GM21723 (cell line): ENCODE measurements at regions not wholly inside any gene's neighbourhood (a gene's known extent, or its start where the extent isn't known, plus 50 kb on each side); places are given as distances from the start of the nearest gene placed in this dataset.

Source experiments
- ATAC-seq: cut with Tn5 transposase; IDR thresholded peaks from one replicate; pipeline ENCODE4 v1.9.1; 2021; ENCODE audit warnings: mild to moderate bottlenecking, moderate library complexity; ENCODE audit not compliant: unreplicated experiment

GRCh38 chr7:25789701-25790640, 362.0 kb upstream of the NFE2L3 start:
- no peak for ATAC-seq

DNA sequence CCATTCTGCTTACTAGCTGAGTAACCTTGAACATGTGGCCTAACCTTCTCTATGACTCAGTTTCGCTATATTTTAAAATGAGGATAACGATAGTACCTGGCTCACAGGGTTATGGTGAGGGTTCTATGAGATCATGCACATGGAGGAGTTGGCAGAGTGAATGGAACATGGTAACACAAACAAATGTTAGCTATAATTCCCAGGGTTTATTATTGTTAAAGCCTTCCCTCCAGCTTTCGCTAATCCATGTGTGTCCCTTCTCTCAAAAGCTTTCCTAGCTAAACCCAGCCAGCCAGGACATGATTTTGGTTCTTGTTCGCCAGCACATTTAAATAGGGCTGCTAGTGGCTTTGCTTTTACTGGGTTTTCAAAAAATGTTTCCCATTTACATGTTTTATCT, 361.0 kb upstream of the NFE2L3 start:
- ATAC-seq, result no peak

GRCh38 chr7:25792586-25792985, 359.4 kb upstream of the NFE2L3 start:
- ATAC-seq, result no peak

GRCh38 chr7:25795824-25796235, 356.2 kb upstream of the NFE2L3 start:
- no peak for ATAC-seq

- no peak for ATAC-seq
Observed at GRCh38 chr7:25798344-25798743, 353.7 kb upstream of the NFE2L3 start.

DNA sequence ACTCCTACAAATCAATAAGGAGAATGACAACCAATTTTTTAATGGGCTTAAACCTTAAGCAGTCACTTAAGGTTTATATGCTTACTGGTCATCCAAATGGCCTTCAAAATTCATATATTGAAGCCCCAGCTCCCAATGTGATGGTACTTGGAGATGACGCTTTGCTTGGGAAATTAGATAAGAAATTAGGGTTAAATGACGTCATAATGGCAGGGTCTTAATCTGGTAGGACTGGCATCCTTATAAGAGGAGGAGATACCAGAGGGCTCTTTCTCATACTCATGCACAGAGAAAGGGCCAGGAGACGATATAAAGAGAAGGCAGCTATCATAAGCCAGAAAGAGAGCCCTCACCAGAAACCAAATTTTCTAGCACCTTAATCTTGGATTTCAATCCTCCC, 350.8 kb upstream of the NFE2L3 start:
- ATAC-seq, result no peak

DNA sequence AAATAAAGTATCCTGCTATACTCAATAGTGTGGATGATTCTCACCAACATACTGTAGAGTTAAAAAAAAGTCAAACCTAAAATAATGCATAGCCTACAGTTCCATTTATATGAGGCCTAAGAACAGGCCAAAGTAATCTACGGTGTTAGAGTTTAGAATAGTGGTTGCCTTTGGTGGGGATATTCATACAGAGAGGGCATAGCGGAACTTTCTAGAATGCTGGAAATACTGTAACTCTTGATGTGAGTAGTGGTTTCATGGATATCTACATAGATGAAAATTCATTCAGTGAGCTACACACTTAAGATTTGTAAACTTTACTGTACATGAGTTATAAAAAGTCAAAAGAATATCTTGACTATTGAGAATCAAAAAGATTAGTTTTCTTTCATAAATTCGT, 349.9 kb upstream of the NFE2L3 start:
- no peak for ATAC-seq

GRCh38 chr7:25802473-25802872, 349.5 kb upstream of the NFE2L3 start:
- ATAC-seq, result peak; percentile 51

DNA sequence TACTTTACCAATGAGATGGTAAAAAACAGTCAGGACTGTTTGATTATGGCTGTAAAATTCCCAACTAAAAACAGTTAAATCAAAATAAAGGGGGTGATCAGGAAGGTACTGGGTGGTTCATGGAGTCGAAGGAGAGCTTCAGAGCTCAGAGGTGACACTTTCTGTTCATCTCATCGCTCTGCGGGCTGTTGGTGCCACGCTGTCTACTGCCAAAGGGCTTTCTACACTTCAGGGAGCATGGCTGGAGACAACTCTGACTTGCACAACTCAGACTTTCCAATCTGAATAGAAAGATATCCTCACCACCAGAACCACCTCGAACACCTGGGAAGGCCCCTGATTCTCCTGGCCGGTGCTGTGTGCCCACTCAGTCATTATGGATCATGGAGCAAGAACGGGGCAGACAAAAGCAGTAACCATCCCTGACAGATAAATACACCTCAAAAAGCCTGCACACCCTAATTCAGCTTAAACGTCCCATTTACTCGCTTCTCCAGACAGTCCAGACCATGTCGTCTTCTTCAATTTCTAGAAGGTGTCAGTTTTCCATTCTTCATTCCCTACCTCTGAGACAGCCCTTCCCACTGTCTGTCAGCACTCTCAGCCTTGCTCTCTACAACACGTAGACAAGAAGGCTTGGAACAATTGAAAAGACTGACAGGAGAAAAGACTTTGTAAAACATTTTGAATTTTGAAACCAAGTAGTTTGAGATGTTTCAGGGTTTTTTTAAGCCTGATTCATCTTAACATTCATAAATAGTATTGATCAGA, 348.7 kb upstream of the NFE2L3 start:
- no peak for ATAC-seq

GRCh38 chr7:25804154-25804553, 347.8 kb upstream of the NFE2L3 start:
- ATAC-seq, result no peak

- no peak for ATAC-seq
Observed at GRCh38 chr7:25805027-25805687, 346.8 kb upstream of the NFE2L3 start.

DNA sequence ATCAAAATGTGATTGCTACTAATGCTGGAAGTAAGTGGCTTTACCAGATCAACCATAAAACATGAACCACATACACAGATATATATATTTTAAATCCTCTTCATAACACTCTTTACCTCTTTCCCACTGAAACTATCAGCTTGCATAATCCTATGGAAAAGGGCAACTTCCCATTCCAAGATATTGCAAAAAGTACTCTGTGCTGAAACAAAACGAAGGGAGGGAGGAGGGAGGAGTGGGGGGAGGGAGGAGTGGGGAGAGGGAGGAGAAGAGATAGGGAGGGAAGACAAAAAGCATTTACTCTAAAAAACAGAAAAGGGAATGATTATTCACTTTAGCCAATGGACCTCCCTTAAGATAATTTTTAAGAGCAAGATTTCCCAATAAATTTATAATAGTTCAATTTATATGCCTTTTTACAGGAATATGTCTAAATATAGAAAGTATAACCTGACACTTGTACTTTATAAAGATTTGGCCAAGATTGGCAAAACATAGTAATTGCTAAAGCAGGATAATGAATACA, 344.8 kb upstream of the NFE2L3 start:
- ATAC-seq, result no peak

GRCh38 chr7:25809441-25809840, 342.6 kb upstream of the NFE2L3 start:
- ATAC-seq, result no peak

- no peak for ATAC-seq
Observed at GRCh38 chr7:25812086-25812850, 339.7 kb upstream of the NFE2L3 start.

DNA sequence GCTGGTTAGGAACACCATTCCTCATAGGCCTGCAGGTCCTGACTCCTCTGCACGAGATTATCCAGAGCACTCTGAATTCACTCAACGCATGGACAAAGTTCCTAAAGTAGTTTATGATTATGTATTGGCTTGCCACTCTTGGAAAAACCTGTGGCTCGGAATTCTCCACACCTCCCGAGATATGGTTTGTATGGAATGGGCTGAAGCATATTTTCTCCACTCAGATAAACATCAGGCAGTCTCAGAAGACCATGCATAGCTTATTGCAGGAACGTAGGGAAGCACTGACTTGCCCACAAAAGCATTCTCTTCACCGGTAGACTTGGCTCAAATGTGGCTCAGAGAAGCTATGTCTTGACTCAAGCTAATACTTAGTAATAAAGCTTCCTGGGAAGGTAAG, 338.6 kb upstream of the NFE2L3 start:
- no peak for ATAC-seq

DNA sequence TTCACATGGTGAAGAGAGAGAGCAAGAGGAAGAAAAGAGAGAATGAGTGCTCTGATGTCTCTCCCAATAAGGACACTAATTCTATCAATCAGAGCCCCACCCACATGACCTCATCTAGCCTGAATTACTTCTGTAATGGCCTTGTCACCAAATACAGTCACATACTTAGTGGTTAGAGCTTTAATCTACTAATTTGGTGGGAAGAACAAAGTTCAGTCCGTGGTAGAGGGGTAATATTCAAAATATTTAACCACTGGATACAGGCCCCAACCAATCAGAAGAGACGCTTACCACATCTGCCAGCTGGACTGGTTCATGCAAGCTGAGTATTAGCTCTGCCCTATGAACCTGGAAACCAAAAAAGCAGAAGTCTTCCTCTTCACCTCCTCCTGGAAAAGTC, 336.3 kb upstream of the NFE2L3 start:
- no peak for ATAC-seq

DNA sequence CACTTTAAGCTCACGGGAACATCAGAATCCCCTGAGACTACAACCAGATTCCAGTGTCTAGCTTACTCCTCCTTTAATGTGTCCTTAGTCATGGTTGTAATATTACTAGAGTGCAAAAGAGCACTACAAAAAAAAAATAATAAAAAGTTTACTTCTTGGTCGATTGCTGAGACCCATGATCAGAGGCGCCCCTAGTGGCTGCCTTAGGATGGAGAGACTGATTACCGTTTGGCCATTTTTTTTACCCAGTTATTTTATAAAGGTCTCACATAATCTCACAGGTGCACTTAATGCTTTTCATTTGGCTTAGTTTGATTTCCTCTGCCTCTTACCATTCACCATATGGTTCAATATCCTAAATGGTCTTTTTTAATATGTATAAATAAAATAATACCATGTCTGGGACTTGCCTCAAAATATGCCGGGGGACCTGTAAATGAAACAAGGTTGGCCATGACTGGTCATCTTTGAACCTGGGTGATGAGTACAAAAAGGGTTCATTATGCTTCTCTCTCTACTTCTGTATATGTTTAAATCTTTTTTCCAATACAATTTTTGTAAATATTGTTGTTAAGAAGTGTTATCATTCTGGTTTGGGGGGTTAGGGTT, 331.5 kb upstream of the NFE2L3 start:
- no peak for ATAC-seq

GRCh38 chr7:25821225-25821624, 330.8 kb upstream of the NFE2L3 start:
- no peak for ATAC-seq

- no peak for ATAC-seq
Observed at GRCh38 chr7:25822823-25823222, 329.2 kb upstream of the NFE2L3 start.

DNA sequence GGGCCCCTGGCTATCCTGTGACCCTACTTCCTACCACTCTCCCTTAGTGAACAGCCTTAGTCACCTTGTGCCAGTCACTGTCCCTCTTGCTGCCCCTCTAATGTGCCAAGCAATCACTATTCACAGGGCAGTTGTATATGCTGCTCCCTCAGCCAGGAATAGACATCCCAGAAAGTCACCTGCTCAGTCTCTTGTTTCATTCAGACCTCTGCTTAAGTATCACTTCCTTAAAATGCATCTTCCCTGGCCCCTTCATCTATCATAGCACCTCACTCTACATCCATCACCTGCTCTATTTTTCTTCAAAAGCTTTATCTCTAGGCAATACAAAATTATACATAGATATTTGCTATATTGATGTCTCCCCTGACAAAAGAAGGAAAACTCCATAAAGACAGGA, 328.4 kb upstream of the NFE2L3 start:
- peak; percentile 80 for ATAC-seq
